Ureter (tissue), 1 donor: ENCODE measurements at regions not wholly inside any gene's neighbourhood (a gene's known extent, or its start where the extent isn't known, plus 50 kb on each side); places are given as distances from the start of the nearest gene placed in this dataset.

Experiments
- DNase-seq: peaks from one replicate; pipeline ENCODE4 v3.0.0-alpha.2; 2020; ENCODE audit warnings: low spot score
- donor health status: DM: yes; HTN: yes; CAD: no.

GRCh38 chr18:54717673-54718407, 110.4 kb upstream of the RAB27B start:
- peak; percentile 45 for DNase-seq

GRCh38 chr18:54718408-54718773, 109.9 kb upstream of the RAB27B start:
- no peak for DNase-seq

- no peak for DNase-seq
Measured at GRCh38 chr18:54720620-54721019, 107.7 kb upstream of the RAB27B start.

- DNase-seq = no peak
Measured at GRCh38 chr18:54726143-54726542, 102.1 kb upstream of the RAB27B start.

- no peak for DNase-seq
Measured at GRCh38 chr18:54734059-54734458, 94.2 kb upstream of the RAB27B start.

GRCh38 chr18:54736981-54737380, 91.3 kb upstream of the RAB27B start:
- no peak for DNase-seq

GRCh38 chr18:54737986-54738385, 90.3 kb upstream of the RAB27B start:
- DNase-seq = no peak

- DNase-seq = no peak
Measured at GRCh38 chr18:54739476-54739875, 88.8 kb upstream of the RAB27B start.

- DNase-seq = no peak
Measured at GRCh38 chr18:54740136-54740846, 88.0 kb upstream of the RAB27B start.

GRCh38 chr18:54742120-54742519, 86.2 kb upstream of the RAB27B start:
- DNase-seq = no peak

GRCh38 chr18:54742659-54743604, 85.3 kb upstream of the RAB27B start:
- DNase-seq = peak; percentile 69

- no peak for DNase-seq
Measured at GRCh38 chr18:54743605-54743995, 84.7 kb upstream of the RAB27B start.

- DNase-seq = no peak
Measured at GRCh38 chr18:54749291-54749690, 79.0 kb upstream of the RAB27B start.

GRCh38 chr18:54750350-54750749, 77.9 kb upstream of the RAB27B start:
- DNase-seq = no peak

GRCh38 chr18:54752185-54752584, 76.1 kb upstream of the RAB27B start:
- DNase-seq = no peak

GRCh38 chr18:54755456-54755855, 72.8 kb upstream of the RAB27B start:
- no peak for DNase-seq

- no peak for DNase-seq
Measured at GRCh38 chr18:54762386-54762785, 65.9 kb upstream of the RAB27B start.

GRCh38 chr18:54764786-54765185, 63.5 kb upstream of the RAB27B start:
- DNase-seq = no peak

- no peak for DNase-seq
Measured at GRCh38 chr18:54765636-54766375, 62.5 kb upstream of the RAB27B start.

- DNase-seq = no peak
Measured at GRCh38 chr18:54766634-54767033, 61.6 kb upstream of the RAB27B start.

- DNase-seq = no peak
Measured at GRCh38 chr18:54767098-54767497, 61.2 kb upstream of the RAB27B start.
